Lung (tissue), 11 donors: ENCODE measurements at regions not wholly inside any gene's neighbourhood (a gene's known extent, or its start where the extent isn't known, plus 50 kb on each side); places are given as distances from the start of the nearest gene placed in this dataset.

Experiments used
- ATAC-seq: fragments of 200-7000 bp; cut with Tn5 transposase; one replicate; pipeline ENCODE4 v1.9.1; 2020; ENCODE audit warnings: moderate number of reproducible peaks; ENCODE audit not compliant: insufficient read depth, low FRiP score
- DNase-seq, 3 donors: peaks; one replicate each; pipeline ENCODE4 v3.0.0-alpha.2; 2013 to 2017
- H3K27ac ChIP-seq, 2 donors: one replicate each; pipeline ENCODE4 v1.5.1; 2013; ENCODE audit warnings: mild to moderate bottlenecking in 2 of 2, moderate library complexity in 2 of 2, control low read depth in 1 of 2, inconsistent platforms in 1 of 2, low read depth in 1 of 2, low read length in 1 of 2
- H3K27me3 ChIP-seq, 3 donors: one replicate each; pipeline ENCODE4 v1.5.1; 2013; ENCODE audit warnings: low read length in 2 of 3; ENCODE audit not compliant: control insufficient read depth in 3 of 3, insufficient read depth in 3 of 3
- H3K36me3 ChIP-seq, 4 donors: one replicate each; pipeline ENCODE4 v1.5.1; 2013; ENCODE audit warnings: low read length in 4 of 4, mild to moderate bottlenecking in 1 of 4, moderate library complexity in 1 of 4; ENCODE audit not compliant: control insufficient read depth in 4 of 4, insufficient read depth in 4 of 4
- H3K4me1 ChIP-seq, 5 donors: one replicate each; pipeline ENCODE4 v1.5.1; 2013; ENCODE audit warnings: low read length in 5 of 5, mild to moderate bottlenecking in 2 of 5, moderate library complexity in 1 of 5; ENCODE audit not compliant: control insufficient read depth in 5 of 5, insufficient read depth in 5 of 5
- H3K4me3 ChIP-seq: one replicate; pipeline ENCODE4 v1.5.1; 2013; ENCODE audit warnings: mild to moderate bottlenecking, control low read depth, moderate library complexity
- H3K9ac ChIP-seq, 2 donors: one replicate each; pipeline ENCODE4 v1.5.1; 2013; ENCODE audit warnings: low read length in 2 of 2, control low read depth in 1 of 2; ENCODE audit not compliant: insufficient read depth in 1 of 2
- H3K9me3 ChIP-seq, 4 donors: one replicate each; pipeline ENCODE4 v1.5.1; 2013; ENCODE audit warnings: low read length in 3 of 4, mild to moderate bottlenecking in 1 of 4, moderate library complexity in 1 of 4; ENCODE audit not compliant: control insufficient read depth in 4 of 4, insufficient read depth in 3 of 4
- CTCF ChIP-seq: IDR thresholded peaks from 2 replicates; pipeline ENCODE4 v1.5.1; 2012; ENCODE audit warnings: mild to moderate bottlenecking; ENCODE audit errors: control extremely low read depth, extremely low read depth
- WGBS, 2 donors: extraction: QIAGEN DNeasy Blood & Tissue Kit; methylation state at CpG; one replicate each; pipeline ENCODE4 v1.1.7; 2013; 5-methylcytosine and 5-hydroxymethylcytosine counted together
- donor health status: control.
- donor health status: control.
- donor health status: Bipolar disorder and iron deficiency.
- donor health status: healthy.
- donor health status: DM: yes; HTN: yes; CAD: no.

- H3K36me3 ChIP-seq = no peaks in the 10 kb centered on the region
- 82 to 83% methylated on average over 1 of the region's 1 CpG for WGBS, 2 donors
- ATAC-seq (no peak), DNase-seq (no peak)
- H3K9me3 ChIP-seq = no peaks in the 10 kb centered on the region
- H3K4me3 ChIP-seq = no peak overlapping the region
- no peak for TF ChIP-seq CTCF
- no peaks in the 10 kb centered on the region for H3K27me3 ChIP-seq
- H3K27ac ChIP-seq = no peak overlapping the region
- no peaks in the 10 kb centered on the region for H3K4me1 ChIP-seq
- H3K9ac ChIP-seq = no peak overlapping the region
These were observed 662.6 kb downstream of the LRFN5 start for GRCh38 chr14:42269234-42269633.

- no peaks in the 10 kb centered on the region for H3K9me3 ChIP-seq
- no peak for DNase-seq
- no peaks in the 10 kb centered on the region for H3K4me1 ChIP-seq
- H3K27me3 ChIP-seq = no peaks in the 10 kb centered on the region
- no peak overlapping the region for H3K27ac ChIP-seq
- whole genome bisulfite sequencing, 2 donors = 75 to 78% methylated on average over 2 of the region's 2 CpGs
- no peak for TF ChIP-seq CTCF
- H3K4me3 ChIP-seq = no peak overlapping the region
- H3K9ac ChIP-seq = no peak overlapping the region
- no peaks in the 10 kb centered on the region for H3K36me3 ChIP-seq
- ATAC-seq = no peak
These were observed 641.5 kb downstream of the LRFN5 start for GRCh38 chr14:42248131-42248530.

GRCh38 chr14:42241101-42241500, 634.4 kb downstream of the LRFN5 start:
- no peaks in the 10 kb centered on the region for H3K36me3 ChIP-seq
- no peak overlapping the region for H3K9ac ChIP-seq
- 71 to 80% methylated on average over 2 of the region's 2 CpGs for WGBS, 2 donors
- ATAC-seq (no peak), DNase-seq (no peak)
- no peak for TF ChIP-seq CTCF
- no peak overlapping the region for H3K27ac ChIP-seq
- H3K4me3 ChIP-seq = no peak overlapping the region
- peaks cover 0 to 4% (median 0%) of the 10 kb centered on the region in 4 donors for H3K9me3 ChIP-seq
- H3K27me3 ChIP-seq = no peaks in the 10 kb centered on the region
- no peaks in the 10 kb centered on the region for H3K4me1 ChIP-seq

GRCh38 chr14:42229976-42230375, 623.3 kb downstream of the LRFN5 start:
- H3K4me1 ChIP-seq = no peaks in the 10 kb centered on the region
- H3K4me3 ChIP-seq = no peak overlapping the region
- WGBS, 2 donors = 77 to 86% methylated on average over 3 of the region's 3 CpGs
- no peak for TF ChIP-seq CTCF
- peaks cover 0 to 2% (median 0%) of the 10 kb centered on the region in 4 donors for H3K9me3 ChIP-seq
- H3K36me3 ChIP-seq = no peaks in the 10 kb centered on the region
- DNase-seq (no peak), ATAC-seq (no peak)
- H3K9ac ChIP-seq = no peak overlapping the region
- no peaks in the 10 kb centered on the region for H3K27me3 ChIP-seq
- no peak overlapping the region for H3K27ac ChIP-seq
